AG09309 (cell line): ENCODE measurements at regions not wholly inside any gene's neighbourhood (a gene's known extent, or its start where the extent isn't known, plus 50 kb on each side); places are given as distances from the start of the nearest gene placed in this dataset.

Source experiments
- DNase-seq: peaks from one replicate; pipeline ENCODE4 v3.0.0-alpha.2; 2010; ENCODE audit warnings: low read depth
- H3K4me3 ChIP-seq: 2 replicates; pipeline ENCODE4 v1.5.1; 2011; ENCODE audit warnings: mild to moderate bottlenecking, low read depth, low read length, moderate library complexity; ENCODE audit not compliant: control insufficient read depth
- CTCF ChIP-seq: IDR thresholded peaks from 2 replicates; pipeline ENCODE4 v1.5.1; 2011; ENCODE audit warnings: mild to moderate bottlenecking, low read depth, low read length, inconsistent platforms; ENCODE audit not compliant: insufficient read depth, control insufficient read depth; ENCODE audit errors: missing control alignments

DNA sequence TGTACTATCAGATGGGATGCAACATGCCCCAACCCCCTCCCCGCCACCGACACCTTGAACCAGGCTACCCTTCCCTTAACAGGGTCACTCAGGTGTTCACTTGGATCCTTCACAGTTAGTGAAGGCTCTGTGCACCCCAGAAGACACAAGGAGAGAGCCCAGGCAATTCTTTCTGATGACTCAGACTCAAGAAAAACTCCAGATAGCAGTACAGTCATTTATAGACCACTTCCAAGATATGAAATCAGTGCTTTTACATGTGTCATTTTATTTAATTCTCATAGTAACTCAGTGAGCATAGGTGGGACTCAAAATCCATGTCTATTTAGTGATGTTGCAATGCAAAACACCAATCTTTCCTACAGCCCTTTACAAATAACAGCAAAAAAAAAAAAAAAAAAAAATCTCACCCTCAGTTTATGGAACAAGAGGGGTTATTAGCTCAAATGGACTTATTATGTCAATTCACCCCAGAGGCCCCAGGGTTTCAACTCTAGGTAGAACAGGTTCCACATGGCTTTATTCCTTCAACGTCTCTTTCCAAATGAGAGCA, 71.9 kb downstream of the FOXD1 start:
- H3K4me3 ChIP-seq: no peak overlapping the region
- DNase-seq: no peak
- no peak for TF ChIP-seq CTCF

- no peak overlapping the region for H3K4me3 ChIP-seq
- no peak for TF ChIP-seq CTCF
Measured at GRCh38 chr5:73375949-73376348, 72.6 kb downstream of the FOXD1 start.

GRCh38 chr5:73375191-73375545, 73.4 kb downstream of the FOXD1 start:
- no peak overlapping the region for H3K4me3 ChIP-seq
- no peak for TF ChIP-seq CTCF
- no peak for DNase-seq

More at GRCh38 chr5:73375949-73376348, 72.6 kb downstream of the FOXD1 start:
- no peak for DNase-seq

- DNase-seq: no peak
- H3K4me3 ChIP-seq: no peak overlapping the region
- no peak for TF ChIP-seq CTCF
Measured at GRCh38 chr5:73374520-73375190, 73.9 kb downstream of the FOXD1 start.

DNA sequence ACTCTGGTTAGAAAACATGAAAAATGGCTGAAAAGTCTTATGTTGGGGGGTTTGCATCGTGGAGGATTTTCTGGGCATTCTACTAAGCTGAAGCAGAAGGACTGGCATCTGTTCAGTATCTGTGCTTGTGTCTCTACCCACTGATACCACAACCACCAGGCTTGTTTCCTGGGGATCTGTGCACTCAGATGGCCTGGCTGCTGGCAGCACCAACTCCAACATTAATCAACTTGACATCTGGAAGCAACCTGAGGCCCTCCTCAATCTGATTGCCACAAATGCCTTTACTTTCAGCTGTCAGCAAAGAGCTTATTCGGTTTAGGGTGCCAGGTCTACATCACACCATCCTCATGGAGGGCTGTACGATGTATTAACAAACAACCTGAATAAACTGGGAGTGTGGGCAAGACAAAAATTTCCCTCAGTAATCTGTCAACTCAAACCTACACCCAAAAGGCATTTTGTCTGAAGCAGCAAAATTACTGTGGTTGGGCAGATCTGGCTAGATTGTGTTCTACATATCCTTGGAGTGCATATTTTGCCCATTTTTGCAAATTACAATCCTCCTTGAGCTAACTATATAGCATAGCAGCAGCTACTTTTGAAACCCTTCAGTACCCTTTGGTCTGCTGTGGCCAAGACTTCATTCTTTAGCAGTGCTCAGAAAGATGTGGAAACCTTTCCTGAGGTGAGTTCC, 74.6 kb downstream of the FOXD1 start:
- no peak for DNase-seq
- H3K4me3 ChIP-seq: no peak overlapping the region

More for the DNA sequence above, 74.6 kb downstream of the FOXD1 start:
- TF ChIP-seq CTCF: no peak
